ENCODE measurements at regions not wholly inside any gene's neighbourhood (a gene's known extent, or its start where the extent isn't known, plus 50 kb on each side); places are given as distances from the start of the nearest gene placed in this dataset.
"Not testable (repeated sequence)": the region's sequence is repeated elsewhere in the genome, so short reads cannot be mapped to it uniquely, and the experiment has no call there.

DNA sequence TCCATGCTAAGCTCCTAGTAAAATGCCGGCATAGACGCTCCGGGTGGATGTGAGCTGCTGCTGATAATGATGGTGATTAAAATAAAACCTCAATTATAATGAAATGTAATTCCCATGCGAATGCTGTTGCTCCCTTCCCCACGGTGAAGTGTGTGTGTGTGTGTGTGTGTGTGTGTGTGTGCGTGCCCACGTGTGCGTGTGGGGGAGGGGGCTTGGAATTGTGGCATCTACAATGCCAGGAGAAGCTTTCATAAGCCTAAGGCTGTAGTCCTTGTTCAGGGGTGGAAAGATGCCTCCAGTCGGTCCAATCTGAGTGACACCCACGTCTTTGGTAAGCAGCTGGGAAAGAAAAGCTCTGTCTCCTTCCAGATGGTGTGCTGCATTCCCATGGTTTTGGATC lies 137.9 kb downstream of the CDH26 start:
- no peak for DNase-seq (ENCODE audit: low spot score)

GRCh38 chr20:60097285-60097684 lies 139.1 kb downstream of the CDH26 start:
- DNase-seq (ENCODE audit: low spot score): no peak

DNA sequence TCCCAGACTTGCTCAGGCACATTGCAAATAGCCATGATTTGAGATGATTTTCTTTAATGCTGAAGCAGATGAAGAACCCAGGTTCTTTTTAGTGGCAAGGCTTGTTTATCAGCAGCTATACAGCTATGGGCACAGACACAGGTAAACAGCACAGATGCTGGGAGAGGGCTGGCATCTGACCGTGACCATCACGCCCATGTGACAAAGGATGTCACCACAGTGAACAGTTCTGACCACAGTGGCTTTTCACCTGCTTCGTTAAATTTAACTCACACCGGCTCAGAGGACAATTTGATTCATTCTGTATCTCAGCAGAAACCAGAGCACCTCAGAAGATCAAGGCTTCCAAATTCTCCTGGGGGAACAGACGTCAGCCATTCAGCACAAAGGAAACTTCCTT lies 142.6 kb downstream of the CDH26 start:
- DNase-seq (ENCODE audit: low spot score): no peak

DNA sequence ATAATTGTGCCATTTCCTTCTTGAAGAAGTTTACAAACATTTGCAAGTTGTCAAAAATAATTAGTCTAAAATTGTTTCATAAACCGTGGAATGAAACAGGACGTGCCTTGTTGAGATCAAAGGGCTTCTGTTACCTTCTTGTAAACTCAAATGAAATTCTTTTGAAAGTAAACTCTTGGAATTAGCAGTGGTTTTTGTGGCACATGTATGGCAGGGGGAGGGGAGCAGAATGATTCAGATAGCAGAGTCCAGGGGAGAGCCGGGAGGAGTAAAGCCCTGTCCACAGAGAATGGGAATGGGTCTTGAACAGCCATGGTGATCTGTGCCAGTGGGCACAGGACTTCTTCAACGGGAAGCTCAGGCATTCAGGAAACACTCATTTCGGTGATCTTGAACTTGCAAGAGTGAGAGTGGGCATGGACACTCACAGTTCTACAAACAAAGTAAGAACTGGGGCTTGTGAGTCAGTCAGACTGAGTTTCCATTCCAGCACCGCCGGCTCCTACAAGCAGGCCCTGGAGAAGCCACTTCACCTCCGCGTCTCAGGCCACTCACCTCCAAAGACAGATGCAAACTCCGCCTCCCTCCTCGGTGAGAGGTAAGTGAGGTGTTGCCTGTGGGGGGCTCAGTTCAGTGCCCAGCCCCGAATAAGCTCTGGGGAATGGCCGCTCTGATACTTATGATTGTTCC lies 143.1 kb downstream of the CDH26 start:
- DNase-seq (ENCODE audit: low spot score): no peak

DNA sequence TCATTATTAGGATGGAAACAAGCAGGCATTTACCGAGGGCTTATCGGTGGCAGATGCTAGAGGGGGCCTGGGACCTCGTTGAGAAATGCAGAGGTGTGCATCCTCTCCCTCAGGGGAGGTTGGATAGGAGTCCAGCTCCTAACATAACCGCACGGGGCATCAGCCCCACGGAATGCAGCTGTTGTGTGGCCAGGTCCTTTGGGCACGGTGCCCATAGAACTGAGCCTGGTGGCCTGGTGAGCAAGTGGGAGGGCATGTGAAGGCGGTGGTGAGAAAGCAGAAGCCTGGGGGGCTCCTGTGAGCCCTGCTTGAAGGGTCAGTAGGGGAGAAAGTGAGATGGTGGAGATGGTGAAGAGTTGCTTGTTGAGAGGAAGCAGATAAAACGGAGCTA lies 143.7 kb downstream of the CDH26 start:
- DNase-seq (ENCODE audit: low spot score): no peak

GRCh38 chr20:60102665-60103210 lies 144.5 kb downstream of the CDH26 start:
- DNase-seq (ENCODE audit: low spot score): no peak

- DNase-seq (ENCODE audit: low spot score): no peak
These were observed 147.0 kb downstream of the CDH26 start for GRCh38 chr20:60104993-60105803.

DNA sequence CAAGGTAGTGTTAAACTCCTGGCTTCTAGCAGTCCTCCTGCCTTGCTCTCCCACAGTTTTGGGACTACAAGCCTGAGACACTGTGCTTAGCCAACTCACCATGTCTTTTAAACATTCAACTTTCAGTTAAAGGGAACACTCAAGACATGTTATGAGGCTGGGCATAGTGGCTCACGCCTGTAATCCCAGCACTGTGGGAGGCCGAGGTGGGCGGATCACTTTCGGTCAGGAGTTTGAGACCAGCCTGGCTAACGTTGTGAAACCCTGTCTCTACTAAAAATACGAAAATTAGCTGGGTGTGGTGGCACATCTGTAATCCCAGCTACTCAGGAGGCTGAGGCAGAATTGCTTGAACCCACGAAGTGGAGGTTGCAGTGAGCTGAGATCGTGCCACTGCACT lies 148.0 kb downstream of the CDH26 start:
- not testable (repeated sequence) for DNase-seq (ENCODE audit: low spot score)

DNA sequence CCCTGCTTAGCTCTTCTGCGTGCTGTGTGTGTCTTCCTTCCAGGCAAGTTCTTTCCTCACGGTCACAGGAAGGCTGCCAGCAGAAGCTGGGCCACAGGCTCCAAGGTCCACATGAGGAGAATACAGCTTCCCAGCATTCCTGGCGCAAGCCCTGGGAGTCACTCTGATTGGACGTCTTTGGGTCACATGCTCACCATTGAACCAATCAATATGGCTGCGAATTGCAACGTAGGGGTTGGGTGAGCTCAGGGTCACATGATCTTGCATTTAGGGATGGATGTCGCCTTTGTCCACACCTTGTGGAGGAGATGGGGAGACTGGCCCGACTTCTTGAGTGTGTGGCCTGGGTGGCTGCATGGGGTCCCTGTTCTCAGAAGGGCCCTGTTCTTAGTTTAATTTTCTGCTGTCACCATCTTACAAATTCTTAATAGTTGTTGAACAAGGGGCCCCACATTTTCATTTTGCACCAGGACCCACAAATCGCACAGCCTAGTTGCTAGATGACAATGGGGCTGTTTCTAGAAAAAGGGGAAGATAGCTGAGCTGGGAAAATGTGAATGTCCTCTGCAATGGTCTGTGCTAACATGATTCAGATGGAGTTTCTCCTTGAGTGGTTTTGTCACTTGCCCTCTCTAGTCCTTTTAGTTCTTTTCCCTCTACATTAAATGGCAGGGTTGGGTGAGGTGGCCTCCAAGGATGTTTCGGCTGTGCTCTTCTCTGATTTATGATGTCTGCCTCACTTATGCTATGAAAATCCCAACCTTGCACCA lies 149.6 kb downstream of the CDH26 start:
- DNase-seq (ENCODE audit: low spot score): no peak

GRCh38 chr20:60108397-60108796 lies 150.2 kb downstream of the CDH26 start:
- DNase-seq (ENCODE audit: low spot score): no peak

DNA sequence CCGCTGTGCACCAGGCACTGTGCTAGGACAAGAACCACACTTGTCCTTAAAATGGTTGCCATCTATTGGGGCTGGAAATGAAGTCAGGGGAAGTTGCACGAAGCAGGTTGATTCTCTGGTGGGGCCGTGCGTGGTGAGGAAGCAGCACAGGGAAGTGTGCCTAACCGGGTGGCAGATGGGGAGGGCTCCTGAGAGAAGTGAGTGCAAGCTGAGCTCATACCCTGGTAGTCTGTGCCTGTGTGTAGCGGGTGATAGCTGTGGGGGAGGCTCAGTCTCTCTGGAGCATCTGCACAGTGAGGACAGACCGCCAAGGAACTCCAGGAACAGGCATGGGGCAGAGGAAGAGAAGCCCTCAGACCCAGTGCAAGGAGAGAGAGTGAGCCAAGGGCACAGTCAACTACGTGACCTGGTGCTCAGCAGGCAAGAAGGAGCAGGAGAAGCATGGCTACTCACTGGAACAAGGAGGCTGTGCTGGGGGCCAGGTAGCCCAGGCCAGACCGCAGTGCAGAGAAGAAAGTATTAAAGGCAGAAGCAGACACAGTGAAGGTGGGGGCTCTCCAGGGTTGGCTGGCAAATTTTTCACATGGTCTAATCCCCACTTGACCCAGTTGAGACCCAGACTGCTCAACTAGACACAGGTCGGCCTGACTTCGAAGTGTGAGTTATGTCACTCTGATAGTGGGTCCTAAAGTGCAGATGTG lies 155.0 kb downstream of the CDH26 start:
- DNase-seq (ENCODE audit: low spot score): no peak

DNA sequence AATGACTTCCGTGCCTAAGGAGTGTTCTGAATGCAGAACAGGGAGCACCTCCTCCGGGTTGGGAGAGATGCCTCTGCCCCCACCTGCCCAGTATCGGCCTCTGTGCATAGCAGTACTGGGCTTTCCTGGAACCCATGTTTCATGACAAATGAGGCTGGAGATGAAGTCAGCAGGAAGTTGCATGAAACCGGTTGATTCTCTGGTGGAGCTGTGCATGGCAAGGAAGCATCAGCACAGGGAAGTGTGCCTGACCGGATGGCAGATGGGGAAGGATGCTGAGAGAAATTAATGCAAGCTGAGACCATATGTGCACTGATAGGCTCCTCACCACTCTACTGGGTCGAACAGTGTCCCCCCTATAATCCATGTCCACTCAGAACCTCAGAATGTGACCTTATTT lies 155.5 kb downstream of the CDH26 start:
- DNase-seq (ENCODE audit: low spot score): no peak

DNA sequence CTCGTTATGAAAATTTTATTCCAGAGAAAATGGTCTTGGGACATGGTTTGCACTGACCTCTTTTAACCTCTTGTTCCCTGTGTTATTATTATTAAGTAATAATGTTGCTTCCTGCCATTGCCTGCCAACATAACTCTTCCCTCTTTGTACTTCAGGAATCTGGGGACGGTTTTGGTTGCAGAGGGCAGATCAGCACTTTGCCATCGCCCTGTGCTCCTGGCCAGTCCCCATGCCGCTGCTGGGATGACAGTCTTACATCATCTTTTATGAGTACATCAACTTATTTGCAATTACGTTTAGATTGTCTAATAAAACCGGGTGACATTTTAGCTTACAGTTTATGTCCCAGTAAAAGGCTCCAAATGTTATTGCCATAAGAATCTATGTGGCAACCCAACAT lies 157.2 kb downstream of the CDH26 start:
- no peak for DNase-seq (ENCODE audit: low spot score)

GRCh38 chr20:60116128-60116909 lies 158.1 kb downstream of the CDH26 start:
- DNase-seq (ENCODE audit: low spot score): no peak

- DNase-seq (ENCODE audit: low spot score): peak; percentile 65
These were observed 158.8 kb downstream of the CDH26 start for GRCh38 chr20:60117065-60117464.

DNA sequence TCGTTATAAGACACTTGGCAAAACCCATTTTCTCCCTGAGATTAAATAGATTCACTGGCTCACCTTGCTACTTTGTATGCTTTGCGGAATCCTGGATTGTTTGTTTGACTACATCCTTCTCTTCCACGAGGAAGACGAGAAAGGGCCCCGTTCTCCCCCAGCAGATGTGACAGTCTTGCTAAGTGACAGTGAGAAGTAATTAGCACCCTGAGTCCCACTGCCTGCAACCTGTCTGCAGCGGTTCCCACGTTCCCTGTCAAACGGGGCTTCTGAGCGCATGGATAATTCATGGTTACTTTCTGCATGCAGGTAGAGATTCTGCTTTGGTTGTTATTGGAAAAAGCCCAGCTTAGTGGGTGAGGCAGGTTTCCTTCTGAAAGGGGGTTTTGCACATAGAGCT lies 163.7 kb downstream of the CDH26 start:
- no peak for DNase-seq (ENCODE audit: low spot score)

DNA sequence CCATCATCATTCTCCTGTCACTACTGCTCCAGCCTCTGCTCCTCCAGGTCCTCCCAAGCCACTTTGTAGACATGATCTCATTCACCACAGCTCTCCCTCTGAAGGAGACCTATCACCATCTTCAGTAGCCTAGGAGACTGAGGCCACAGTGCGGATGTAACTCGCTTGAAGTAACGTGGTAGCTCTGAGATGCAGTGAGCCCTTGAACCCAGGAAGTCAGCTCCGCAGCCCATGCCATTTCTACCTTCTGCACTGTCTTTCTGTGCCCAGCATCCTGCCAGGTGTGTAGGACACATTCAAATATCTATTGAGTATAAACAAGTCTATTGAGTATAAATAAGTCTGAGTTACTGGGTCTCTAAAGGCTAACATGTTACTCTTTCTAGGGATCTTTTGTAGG lies 164.4 kb downstream of the CDH26 start:
- no peak for DNase-seq (ENCODE audit: low spot score)

DNA sequence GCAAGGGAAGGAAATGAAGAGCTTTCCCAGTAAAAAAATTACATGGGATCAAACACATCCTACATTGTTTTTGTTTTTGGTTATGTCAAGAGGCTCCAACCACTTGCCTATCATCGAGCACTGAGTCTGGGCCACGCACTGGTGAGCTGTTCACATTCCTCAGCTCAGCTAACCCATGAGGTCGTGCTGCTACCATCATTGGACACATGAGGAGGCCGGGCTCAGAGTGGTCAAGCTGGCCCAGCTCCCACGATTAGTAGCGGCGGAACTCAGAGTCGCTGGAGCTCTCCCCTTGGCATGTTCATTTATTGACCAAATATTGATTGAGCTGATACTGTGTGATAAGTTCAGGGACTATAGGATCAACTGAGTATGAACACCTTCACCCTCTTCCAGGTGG lies 164.9 kb downstream of the CDH26 start:
- no peak for DNase-seq (ENCODE audit: low spot score)

DNA sequence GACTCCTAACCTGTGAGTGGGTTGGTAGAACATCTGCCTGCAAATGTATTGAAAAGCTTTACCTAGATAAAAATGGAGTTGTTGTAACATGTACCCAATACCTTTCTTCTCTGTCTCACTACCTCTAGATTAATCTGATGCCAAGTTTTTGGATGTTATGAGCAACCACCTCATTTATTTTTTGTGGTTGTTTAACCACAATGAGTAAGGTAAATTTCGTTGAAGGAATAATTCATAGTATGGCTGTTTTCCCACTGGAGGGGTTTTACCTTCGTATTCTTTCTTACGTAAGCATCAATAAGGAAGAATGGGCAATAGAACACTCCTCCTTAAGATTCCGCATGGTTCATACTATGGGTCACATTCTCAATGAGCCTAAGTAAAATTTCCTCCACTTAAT lies 165.4 kb downstream of the CDH26 start:
- no peak for DNase-seq (ENCODE audit: low spot score)

- no peak for DNase-seq (ENCODE audit: low spot score)
These were observed 166.7 kb downstream of the CDH26 start for GRCh38 chr20:60124776-60125381.

GRCh38 chr20:60125513-60125912 lies 167.3 kb downstream of the CDH26 start:
- DNase-seq (ENCODE audit: low spot score): no peak
